ENCODE measurements at regions not wholly inside any gene's neighbourhood (a gene's known extent, or its start where the extent isn't known, plus 50 kb on each side); places are given as distances from the start of the nearest gene placed in this dataset.

DNA sequence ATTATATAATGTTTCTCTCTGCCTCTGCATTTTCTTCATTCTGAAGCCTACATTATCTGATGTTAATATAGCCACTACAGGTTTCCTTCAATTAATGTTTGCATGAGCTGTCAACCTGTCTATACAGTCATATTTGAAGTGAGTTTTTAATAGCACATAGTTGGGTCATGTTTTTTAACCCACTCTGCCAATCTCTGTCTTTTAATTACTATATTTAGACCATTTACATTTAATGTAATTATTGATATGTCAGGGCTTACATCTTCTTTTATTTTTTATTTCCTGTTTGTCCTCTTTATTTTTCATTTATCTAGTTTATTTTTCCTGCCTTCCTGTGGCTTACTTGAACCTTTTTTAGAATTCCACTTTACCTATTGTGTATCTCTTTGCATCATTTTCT lies 124.3 kb upstream of the PDE1C start:
- TF ChIP-seq, protein P1, sequence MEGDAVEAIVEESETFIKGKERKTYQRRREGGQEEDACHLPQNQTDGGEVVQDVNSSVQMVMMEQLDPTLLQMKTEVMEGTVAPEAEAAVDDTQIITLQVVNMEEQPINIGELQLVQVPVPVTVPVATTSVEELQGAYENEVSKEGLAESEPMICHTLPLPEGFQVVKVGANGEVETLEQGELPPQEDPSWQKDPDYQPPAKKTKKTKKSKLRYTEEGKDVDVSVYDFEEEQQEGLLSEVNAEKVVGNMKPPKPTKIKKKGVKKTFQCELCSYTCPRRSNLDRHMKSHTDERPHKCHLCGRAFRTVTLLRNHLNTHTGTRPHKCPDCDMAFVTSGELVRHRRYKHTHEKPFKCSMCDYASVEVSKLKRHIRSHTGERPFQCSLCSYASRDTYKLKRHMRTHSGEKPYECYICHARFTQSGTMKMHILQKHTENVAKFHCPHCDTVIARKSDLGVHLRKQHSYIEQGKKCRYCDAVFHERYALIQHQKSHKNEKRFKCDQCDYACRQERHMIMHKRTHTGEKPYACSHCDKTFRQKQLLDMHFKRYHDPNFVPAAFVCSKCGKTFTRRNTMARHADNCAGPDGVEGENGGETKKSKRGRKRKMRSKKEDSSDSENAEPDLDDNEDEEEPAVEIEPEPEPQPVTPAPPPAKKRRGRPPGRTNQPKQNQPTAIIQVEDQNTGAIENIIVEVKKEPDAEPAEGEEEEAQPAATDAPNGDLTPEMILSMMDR (IDR thresholded peaks at IDR 0.05; ENCODE audit: poor library complexity, severe bottlenecking): no peak
- TF ChIP-seq EZH2 (IDR thresholded peaks at IDR 0.05; ENCODE audit: borderline replicate concordance, insufficient read depth, low read length, poor library complexity, severe bottlenecking) (no peak), SMC3 (conservative IDR thresholded peaks at IDR 0.05; ENCODE audit: poor library complexity) (no peak), TAF1 (IDR thresholded peaks at IDR 0.05; ENCODE audit: low read depth) (no peak), POLR2AphosphoS5 (IDR thresholded peaks at IDR 0.05) (no peak), MXI1 (conservative IDR thresholded peaks at IDR 0.05; ENCODE audit: poor library complexity, severe bottlenecking) (no peak)
- TF ChIP-seq, protein P2, sequence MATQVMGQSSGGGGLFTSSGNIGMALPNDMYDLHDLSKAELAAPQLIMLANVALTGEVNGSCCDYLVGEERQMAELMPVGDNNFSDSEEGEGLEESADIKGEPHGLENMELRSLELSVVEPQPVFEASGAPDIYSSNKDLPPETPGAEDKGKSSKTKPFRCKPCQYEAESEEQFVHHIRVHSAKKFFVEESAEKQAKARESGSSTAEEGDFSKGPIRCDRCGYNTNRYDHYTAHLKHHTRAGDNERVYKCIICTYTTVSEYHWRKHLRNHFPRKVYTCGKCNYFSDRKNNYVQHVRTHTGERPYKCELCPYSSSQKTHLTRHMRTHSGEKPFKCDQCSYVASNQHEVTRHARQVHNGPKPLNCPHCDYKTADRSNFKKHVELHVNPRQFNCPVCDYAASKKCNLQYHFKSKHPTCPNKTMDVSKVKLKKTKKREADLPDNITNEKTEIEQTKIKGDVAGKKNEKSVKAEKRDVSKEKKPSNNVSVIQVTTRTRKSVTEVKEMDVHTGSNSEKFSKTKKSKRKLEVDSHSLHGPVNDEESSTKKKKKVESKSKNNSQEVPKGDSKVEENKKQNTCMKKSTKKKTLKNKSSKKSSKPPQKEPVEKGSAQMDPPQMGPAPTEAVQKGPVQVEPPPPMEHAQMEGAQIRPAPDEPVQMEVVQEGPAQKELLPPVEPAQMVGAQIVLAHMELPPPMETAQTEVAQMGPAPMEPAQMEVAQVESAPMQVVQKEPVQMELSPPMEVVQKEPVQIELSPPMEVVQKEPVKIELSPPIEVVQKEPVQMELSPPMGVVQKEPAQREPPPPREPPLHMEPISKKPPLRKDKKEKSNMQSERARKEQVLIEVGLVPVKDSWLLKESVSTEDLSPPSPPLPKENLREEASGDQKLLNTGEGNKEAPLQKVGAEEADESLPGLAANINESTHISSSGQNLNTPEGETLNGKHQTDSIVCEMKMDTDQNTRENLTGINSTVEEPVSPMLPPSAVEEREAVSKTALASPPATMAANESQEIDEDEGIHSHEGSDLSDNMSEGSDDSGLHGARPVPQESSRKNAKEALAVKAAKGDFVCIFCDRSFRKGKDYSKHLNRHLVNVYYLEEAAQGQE (IDR thresholded peaks at IDR 0.05; ENCODE audit: borderline replicate concordance): no peak

Data from neural cell (in vitro differentiated cells).